Kasumi-1 (cell line): ENCODE measurements at regions not wholly inside any gene's neighbourhood (a gene's known extent, or its start where the extent isn't known, plus 50 kb on each side); places are given as distances from the start of the nearest gene placed in this dataset.
"Not testable (repeated sequence)": the region's sequence is repeated elsewhere in the genome, so short reads cannot be mapped to it uniquely, and the experiment has no call there.

Experiments used
- DNase-seq, 2 experiments: peaks; one replicate each; lab custom pipeline; 2025; lab: John Stamatoyannopoulos, UW

- DNase-seq, result not testable (repeated sequence)
Measured at GRCh38 chr11:135011313-135011712, 599.3 kb upstream of the B3GAT1 start.

GRCh38 chr11:135009125-135009524, 597.1 kb upstream of the B3GAT1 start:
- DNase-seq, result no peak

- no peak for DNase-seq
Measured at GRCh38 chr11:135008412-135008811, 596.4 kb upstream of the B3GAT1 start.

GRCh38 chr11:135008001-135008405, 596.0 kb upstream of the B3GAT1 start:
- no peak for DNase-seq

- no peak for DNase-seq
Measured at GRCh38 chr11:135006800-135007199, 594.8 kb upstream of the B3GAT1 start.

GRCh38 chr11:135004495-135004894, 592.5 kb upstream of the B3GAT1 start:
- no peak for DNase-seq

- DNase-seq, result no peak
Measured at GRCh38 chr11:135002236-135002635, 590.2 kb upstream of the B3GAT1 start.

- DNase-seq, result no peak
Measured at GRCh38 chr11:135001581-135001980, 589.5 kb upstream of the B3GAT1 start.

- DNase-seq, result not testable (repeated sequence)
Measured at GRCh38 chr11:135001065-135001464, 589.0 kb upstream of the B3GAT1 start.

- no peak for DNase-seq
Measured at GRCh38 chr11:134999590-134999989, 587.5 kb upstream of the B3GAT1 start.

GRCh38 chr11:134997652-134998320, 585.7 kb upstream of the B3GAT1 start:
- DNase-seq, result no peak

- DNase-seq, result no peak
Measured at GRCh38 chr11:134995741-134996140, 583.7 kb upstream of the B3GAT1 start.

GRCh38 chr11:134994431-134994830, 582.4 kb upstream of the B3GAT1 start:
- DNase-seq, result no peak

GRCh38 chr11:134993691-134994243, 581.7 kb upstream of the B3GAT1 start:
- no peak for DNase-seq

GRCh38 chr11:134992981-134993380, 580.9 kb upstream of the B3GAT1 start:
- no peak for DNase-seq

- DNase-seq, result no peak
Measured at GRCh38 chr11:134988495-134988894, 576.5 kb upstream of the B3GAT1 start.

- DNase-seq, result no peak
Measured at GRCh38 chr11:134987822-134988221, 575.8 kb upstream of the B3GAT1 start.

GRCh38 chr11:134987223-134987768, 575.3 kb upstream of the B3GAT1 start:
- no peak for DNase-seq

- DNase-seq, result no peak
Measured at GRCh38 chr11:134984421-134984820, 572.4 kb upstream of the B3GAT1 start.

- DNase-seq, result not testable (repeated sequence)
Measured at GRCh38 chr11:134982432-134982831, 570.4 kb upstream of the B3GAT1 start.

- DNase-seq, result no peak
Measured at GRCh38 chr11:134981835-134982234, 569.8 kb upstream of the B3GAT1 start.

- no peak for DNase-seq
Measured at GRCh38 chr11:134980819-134981710, 569.0 kb upstream of the B3GAT1 start.

GRCh38 chr11:134979089-134979457, 567.0 kb upstream of the B3GAT1 start:
- not testable (repeated sequence) for DNase-seq
